Stimulated activated CD4-positive, alpha-beta T cell treated with anti-CD3 and anti-CD28 coated beads, TNF-alpha, amount 100 ng/mL, for 48 hours (primary cell): ENCODE measurements at regions not wholly inside any gene's neighbourhood (a gene's known extent, or its start where the extent isn't known, plus 50 kb on each side); places are given as distances from the start of the nearest gene placed in this dataset.

Experiments used
- DNase-seq, 3 donors: peaks; one replicate each; pipeline ENCODE4 v3.0.0-alpha.2; 2020; ENCODE audit warnings: low read depth in 3 of 3

DNA sequence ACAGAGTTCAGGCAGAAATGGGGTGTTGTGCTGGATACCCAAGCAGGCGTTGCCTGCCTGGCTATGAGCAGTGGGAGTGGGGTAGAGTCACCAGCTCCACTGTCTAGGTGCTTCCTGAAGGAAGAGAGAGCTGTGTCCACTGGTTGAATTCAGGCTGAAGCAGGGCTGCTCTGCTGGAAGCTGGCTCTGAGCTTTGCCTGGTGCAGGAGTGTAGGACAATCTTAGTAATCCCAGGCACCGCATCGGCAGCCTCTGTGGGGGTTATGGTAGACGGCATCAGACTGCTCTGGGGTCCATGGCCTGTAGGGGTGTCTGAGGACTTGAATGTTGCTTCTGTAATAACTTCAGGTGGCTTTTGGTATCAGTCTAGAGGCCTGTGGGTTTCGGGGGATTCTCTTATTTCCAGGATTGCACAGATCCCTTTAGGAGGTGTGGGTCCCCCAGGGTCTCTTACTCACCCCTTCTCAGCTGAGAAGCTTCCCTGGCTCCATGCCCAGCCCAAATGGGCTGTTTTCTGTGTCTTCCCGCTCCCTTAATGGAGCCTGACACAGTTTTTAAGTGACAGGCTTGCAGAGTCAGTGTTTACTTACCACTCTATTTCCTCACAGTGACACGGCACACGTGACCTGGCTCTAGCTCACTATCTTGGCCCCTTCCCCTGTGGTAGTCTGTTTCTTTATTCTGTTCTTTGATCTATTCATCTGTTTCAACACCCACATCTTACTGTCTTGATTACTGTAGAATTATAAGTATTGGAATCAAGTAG lies 644.3 kb downstream of the CBLN2 start:
- DNase-seq = no peak

DNA sequence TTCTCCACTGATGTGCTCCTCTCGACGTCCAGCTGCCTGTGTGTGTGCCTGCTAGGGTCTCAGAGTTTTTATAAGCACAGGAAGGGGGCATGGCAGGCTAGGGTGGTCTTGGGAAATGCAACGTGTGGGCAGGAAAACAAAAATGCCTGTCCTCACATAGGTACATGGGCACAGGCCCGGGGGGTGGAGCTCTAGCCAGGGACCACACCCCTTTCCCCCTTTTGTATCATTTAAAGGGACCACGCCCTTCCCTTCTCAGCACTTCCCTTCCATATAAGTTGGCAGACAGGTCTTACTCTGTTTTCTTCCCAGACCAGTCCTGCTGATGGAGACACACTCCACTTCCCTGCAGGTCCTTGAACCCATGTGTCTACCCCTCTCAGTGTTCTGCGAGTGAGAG lies 645.0 kb downstream of the CBLN2 start:
- DNase-seq = no peak

DNA sequence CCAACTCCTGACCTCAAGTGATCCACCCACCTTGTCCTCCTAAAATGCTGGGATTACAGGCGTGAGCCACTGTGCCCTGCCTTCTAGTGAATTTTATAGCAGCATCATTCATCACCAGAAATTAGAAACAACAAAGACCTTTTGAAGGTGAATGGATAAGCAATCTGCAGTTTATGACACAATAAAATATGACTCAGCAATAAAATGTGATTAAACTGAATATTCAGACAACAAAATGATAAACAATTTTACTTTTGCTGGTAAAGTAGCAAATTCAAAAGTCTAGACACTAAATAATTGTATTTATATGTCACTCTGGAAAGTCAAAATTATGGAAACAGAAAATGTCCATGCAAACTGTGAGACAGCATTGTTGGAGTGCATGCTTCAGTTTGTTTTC lies 656.6 kb downstream of the CBLN2 start:
- no peak for DNase-seq

DNA sequence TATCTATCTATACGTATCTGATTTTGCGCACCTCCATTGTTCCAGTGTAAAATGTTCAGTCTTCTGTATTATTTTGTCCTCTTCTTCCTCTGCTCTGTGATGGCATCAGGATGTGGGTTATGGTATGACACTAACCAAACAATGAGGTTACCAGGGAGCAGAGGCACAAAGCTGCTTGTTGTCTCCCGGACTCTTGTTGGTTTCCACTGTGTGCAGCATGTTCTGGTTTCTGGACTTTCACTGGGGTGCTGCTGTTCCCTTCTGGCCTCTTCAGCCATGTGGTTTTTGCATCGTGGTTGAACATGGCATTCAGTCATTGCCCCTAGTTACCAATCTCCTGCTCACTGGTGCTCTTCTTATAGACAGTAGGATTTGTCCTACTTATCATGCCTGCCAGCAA lies 665.9 kb downstream of the CBLN2 start:
- no peak for DNase-seq

DNA sequence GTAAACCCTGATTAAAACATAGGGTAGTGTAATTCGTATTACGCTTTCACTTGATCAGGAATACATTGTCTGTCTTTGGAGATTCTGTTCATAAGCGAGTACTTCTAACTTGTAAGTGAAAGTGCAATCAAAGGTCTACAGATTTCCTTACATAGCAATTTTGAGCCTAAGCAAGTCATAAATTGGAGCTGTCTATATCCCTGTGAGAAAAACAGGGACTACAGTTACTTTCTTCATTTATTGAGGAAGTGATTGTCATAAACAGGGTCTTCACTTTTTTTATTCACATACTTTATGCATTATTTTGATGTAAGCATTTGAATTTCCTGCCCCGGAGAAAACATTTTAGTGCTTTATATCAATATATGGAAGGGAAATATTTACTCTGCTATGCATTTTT lies 670.4 kb downstream of the CBLN2 start:
- DNase-seq = no peak

DNA sequence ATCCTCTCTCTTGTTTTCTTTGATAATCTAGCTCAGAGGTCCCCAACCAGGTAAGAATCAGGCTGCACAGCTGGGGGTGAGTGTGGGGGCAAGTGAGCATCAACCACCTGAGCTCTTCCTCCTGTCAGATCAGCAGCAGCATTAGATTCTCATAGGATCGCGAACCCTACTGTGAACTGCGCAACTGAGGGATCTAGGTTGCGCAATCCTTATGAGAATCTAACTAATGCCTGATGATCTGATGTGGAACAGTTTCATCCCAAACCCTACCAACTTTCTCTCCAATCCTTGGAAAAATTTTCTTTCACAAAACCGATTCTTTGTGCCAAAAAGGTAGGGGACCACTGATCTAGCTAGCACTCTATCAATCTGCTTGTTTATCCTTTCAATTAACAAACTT lies 678.3 kb downstream of the CBLN2 start:
- DNase-seq = no peak

DNA sequence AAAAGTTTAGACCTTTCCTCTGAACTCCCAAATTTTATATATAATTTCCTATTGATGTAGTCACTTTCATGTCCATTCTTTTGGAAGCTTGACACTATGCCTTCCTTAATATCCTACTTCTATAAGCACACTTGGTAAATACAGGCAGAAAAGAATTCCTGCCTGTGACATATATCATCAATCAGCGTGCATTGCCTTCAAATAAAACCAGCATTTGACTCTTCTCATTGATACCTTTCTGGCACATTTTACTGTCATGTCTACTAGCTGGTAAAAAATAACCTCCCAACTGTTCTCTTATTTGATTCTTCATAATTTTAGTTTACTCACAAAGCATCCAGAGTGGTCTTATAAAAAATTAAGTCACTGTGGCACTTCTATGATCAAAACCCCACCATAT lies 693.5 kb downstream of the CBLN2 start:
- no peak for DNase-seq

DNA sequence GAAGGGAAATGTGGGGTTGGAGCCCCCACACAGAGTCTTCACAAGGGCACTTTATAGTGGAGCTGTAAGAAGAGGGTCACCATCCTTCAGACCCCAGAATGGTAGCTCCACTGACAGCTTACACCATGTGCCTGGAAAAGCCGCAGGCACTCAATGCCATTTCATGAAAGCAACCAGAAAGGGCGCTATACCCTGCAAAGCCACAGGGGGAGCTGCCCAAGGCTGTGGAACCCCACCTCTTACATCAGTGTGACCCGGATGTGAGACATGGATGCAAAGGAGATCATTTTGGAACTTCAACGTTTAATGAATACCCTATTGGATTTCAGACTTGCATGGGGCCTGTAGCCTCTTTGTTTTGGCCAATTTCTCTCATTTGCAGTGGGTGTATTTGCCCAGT lies 694.7 kb downstream of the CBLN2 start:
- no peak for DNase-seq

DNA sequence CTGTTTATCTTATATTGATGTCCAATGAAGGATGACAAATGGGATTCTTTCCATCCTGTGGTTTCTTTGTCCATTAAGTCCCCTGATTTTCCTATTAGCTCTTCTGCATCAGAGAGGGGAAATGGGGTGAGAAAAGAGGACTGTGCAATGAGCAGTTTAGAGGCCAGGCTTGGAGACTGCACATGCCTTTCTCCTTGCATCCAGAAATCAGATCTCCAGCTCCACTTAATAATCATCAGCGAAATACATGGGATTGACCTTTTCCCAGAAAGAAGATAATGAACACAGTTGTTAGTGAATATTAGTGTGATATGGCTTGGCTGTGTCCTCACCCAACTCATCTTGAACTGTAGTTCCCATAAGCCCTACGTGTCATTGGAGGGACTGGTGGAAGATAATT lies 697.4 kb downstream of the CBLN2 start:
- DNase-seq = no peak

DNA sequence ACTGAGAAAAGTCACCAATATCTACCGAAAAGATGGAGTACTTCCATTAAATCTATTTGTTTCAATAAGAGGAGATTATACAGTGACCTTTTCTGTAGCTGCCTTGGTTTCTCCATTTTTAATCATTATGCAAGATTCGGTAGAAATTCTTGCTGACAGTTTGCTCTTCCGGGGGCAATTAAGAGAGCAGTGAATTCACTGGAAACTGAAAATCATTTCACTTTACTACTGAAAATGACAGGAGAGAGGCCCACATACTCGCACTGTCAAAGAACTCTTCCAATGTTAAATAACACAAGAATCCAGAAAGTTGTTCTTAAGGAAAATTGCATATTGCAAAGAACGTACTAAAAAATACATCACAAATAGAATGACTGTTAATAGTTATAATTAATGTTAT lies 699.3 kb downstream of the CBLN2 start:
- no peak for DNase-seq

DNA sequence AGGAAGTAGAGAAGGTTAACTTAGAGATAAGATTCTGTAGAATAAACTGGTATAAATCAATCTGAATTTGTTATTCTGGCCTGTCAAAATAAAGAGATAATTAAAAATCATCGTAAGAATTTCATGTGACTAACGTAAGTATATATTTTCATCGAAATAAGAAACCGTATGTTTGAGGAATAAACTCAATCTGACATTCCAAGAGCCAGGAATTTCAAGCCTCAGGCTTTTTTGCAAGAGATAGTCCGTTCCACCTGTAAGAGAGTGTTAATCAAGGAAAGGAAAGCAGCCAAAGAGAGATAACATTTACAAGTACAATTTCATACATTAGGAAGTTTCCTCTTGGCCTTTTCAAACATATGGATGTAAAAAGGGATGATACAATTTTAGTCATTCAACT lies 701.5 kb downstream of the CBLN2 start:
- no peak for DNase-seq

DNA sequence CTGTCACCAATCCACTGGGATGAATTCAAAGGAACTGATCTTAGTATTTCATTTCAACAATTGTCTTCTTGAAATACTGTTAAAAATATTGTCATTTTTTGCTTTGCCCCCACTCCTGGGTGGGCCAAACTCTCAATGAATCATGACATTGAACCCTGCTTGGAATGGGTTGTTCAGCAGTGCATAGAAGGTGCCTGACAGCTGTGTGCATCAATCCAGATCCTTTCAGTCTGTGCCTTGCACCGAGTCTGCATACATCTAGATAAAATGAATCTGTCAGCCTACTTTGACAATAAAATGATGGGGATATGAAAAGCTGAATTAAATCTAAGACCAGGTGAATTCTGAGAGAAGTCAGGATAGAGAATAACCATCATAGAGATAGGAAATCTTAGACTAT lies 706.6 kb downstream of the CBLN2 start:
- no peak for DNase-seq

DNA sequence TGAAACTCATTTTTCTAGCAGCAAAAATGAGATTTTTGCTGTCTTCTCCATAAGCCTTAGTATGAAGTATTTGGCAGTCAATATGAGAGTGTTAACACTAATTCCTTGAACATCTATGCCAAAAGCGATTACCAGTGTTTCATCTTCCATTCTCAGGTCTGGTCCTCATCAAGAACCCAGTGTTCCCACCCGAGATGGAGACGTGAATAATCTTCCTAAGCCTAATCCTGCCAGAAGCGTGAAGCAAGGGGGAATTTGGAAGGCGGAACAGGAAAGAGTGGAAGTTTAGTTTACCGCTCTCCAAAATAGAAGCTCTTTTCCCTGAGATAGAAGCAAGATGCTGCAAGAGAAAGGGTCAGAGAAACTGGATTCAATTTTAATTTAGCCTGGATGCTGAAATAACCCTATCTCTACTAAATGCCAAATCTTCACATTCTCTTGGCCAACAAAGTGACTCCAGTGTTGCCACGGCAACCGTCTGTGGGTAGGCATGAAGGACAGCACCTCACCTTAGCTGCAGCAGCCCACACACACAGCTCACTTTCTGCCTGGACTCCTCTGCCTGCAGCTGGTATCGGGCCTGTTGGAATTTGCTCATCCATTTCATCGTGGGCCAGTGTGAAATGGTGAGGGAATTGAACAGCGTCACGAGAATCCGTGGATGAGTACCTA lies 711.1 kb downstream of the CBLN2 start:
- DNase-seq = no peak

DNA sequence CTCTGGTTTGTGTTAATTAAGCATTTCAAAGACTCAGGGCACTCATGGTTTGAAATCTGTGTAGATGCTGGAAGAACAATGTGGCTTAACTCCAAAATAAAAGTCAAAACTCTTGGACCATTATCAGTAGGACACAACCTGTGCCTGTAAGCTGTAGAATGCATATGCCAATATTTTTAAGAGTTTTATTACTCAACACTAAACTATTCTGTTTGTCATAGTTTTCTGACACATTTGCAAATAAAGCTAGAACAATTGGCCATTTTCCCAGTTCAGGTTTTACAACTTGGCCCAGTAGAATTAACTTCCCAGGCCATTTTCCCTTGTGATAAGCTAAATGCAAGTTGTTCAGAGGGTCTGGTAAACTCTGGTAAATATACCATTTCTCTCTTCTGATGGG lies 713.1 kb downstream of the CBLN2 start:
- DNase-seq = no peak

DNA sequence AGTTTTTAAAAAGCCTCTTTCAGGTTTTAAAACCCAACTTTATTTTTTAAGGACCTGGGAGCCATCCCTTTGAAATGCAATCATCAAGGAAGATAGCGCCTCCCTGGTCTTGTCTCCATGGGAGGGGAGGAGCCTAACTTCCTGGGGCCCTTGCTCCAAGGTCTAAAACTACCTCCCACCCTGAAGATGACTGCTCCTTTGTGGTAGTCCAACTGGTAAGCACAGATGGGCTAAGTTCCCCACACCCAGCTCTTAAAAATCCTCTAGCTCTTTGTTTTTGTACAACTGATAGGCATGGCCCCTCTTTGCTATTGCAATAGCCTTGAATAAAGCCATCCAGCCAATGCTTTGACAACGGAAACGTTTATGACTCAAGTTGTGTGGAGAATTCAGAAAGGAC lies 716.8 kb downstream of the CBLN2 start:
- DNase-seq = no peak

DNA sequence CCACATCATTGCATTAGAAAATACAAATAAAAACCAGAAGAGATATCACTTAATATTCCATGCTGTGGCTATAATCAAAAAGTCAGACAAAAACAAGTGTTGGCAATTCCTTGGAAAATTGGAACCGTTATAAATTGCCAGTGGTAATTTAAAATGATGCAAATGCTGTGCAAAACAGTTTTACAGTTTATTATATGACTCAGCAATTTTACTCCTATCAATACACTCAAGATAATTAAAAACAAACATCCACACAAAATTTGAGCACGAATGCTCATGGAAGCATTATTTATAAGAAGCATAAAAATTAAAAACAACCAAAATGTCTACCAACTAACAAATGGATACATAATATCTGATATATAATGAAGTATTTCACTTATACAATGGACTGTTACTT lies 728.8 kb downstream of the CBLN2 start:
- no peak for DNase-seq

DNA sequence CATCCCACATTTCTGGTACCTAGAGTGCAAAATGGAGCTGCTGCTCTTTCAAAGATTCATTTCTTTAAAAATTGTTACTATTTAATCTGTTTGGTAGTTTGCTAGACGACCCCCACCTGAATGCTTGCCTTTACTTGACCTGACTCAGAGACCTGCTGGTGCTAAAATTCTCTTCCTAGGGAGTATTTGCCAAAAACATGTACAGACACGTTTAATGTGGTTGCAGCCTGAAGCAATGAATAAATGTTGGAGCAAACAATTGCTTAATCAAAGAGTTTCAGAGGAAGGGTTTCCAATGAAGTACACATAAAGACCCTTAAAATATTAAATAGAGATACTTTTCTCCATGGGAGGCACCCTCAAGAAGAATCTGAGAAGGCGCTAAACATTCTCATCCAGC lies 734.4 kb downstream of the CBLN2 start:
- no peak for DNase-seq

DNA sequence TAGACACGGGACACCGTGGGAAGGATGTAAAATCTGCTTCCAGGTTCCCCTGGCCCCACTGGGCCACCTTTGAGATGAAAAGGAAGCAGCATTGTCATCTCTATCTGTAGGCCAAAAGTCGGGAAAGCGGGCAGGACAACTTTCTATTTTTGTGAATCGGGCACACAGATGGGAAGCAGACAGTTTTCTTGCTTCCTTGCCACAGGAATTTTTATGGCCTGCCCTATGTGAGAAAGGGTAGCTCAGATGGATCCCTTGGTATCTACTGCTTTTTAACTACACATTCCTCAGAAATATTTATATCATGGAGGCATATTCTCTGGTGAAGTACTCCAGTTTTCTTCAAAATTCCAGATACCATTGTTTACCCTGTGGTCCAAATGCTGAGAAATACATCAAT lies 735.5 kb downstream of the CBLN2 start:
- DNase-seq = no peak

DNA sequence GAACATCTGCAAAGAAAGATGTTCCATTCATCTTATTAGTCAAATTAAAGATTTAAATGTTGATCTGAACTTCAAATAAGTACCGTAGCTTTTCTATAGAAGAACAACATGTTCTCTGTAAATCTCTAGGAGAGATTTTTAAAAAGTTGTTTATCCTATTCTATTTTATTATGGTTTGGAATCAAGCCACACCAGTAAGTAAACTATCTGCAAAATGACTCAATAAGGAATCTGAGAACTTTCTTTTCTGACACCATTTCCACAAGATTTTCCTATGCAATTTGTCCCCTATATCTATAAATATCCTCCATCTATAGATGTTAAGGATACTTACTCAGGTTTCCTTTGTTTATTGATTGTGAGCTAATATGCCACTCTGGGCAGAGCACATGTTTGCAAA lies 736.6 kb downstream of the CBLN2 start:
- no peak for DNase-seq

DNA sequence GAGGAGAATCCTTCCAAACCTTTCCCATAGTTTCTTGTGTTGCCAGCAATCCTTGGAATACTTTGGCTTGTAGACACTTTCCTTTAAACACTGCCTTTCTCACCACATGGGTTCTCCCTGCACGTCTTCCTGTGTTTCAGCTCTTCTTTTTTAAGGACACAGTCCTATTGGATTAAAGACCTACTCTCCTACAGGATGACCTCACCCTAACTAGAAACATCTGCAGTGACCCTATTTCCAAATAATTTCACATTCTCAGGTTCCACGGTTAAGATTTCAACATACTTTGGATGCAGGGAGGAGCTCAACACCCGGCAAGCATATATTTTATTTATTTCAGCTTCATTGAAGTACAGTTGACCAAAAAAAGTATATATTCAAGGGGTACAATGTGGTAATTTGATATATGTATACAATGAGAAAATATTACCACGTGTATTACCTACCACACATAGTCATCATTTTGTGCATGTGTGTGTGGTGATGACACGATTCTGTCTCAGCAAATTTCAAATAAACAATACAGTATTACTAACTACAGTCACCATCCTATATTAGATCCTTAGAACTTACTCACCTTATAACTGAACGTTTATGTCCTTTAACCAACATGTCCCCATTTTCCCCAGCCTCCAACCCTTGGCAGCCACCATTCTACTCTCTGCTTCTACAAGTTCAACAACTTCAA lies 745.0 kb downstream of the CBLN2 start:
- no peak for DNase-seq

DNA sequence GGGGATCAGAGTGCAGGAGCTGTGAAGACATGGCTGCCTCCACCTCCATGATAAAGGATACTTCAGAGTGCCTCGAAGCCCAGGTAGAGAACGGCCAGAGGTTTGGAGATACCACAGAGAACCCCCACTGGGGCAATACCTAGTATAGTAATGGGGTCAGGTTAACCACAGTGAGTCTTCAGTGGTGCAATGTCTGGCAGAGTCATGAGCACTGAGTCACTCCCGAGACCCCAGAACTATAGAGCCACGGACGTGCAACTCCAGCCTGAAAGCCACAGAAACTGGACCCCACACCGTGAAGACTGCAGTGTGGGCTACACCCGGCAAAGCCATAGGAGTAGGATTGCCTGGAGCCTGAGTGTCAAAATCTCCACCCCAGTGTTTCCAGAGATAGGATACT lies 746.6 kb downstream of the CBLN2 start:
- no peak for DNase-seq

DNA sequence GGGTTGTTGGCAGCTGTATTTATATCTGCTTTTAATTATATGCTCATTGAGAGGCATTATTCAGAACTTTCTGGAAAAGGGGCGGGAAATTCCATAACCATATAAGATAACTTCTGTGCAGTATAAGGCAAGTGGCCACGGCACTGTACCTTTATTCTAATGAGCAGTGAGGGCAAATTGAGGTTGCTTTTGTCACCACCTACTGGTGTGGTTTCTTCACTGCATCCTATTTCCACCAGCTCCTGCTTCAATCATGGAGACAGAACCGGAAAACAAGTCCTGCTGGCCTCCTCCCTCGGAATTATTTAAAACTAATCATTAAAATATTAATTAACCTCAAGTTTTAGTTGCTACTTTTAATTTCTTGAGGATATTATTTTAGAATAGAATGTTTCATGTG lies 759.4 kb downstream of the CBLN2 start:
- peak in 1 of 3 donors; percentile 3 for DNase-seq

DNA sequence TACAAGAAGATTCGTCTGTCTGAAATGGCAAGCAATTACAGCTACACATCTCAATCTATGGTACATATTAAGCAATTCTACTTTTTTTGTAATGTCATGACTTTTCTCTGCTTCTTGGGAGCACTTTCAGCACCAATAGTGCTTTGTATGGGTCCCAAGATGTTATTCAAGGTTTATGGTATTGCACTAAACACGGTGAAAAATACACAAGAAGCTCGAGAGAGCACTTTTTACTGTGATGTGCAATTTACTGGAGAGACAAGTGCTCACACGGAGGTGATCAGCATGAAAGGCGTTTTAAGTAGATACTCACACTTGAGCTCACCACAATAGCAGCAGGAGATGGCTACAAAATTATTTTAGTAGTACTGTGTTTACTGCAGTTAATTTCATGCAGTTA lies 783.6 kb downstream of the CBLN2 start:
- no peak for DNase-seq
